Mesothelial cell of epicardium (in vitro differentiated cells): ENCODE measurements at regions not wholly inside any gene's neighbourhood (a gene's known extent, or its start where the extent isn't known, plus 50 kb on each side); places are given as distances from the start of the nearest gene placed in this dataset.

Experiments
- DNase-seq, 2 experiments: peaks; one replicate each; pipeline ENCODE4 v3.0.0; 2021; ENCODE audit warnings: low spot score in 2 of 2; ENCODE audit not compliant: unreplicated experiment in 2 of 2
- H3K27ac Mint-ChIP-seq: 2 replicates; pipeline ENCODE4 v1.8.0; 2021; ENCODE audit warnings: mixed read lengths
- H3K27me3 Mint-ChIP-seq: 2 replicates; pipeline ENCODE4 v1.8.0; 2021; ENCODE audit warnings: low read depth, mixed read lengths
- H3K36me3 Mint-ChIP-seq: 2 replicates; pipeline ENCODE4 v1.8.0; 2021; ENCODE audit warnings: mixed read lengths
- H3K4me1 Mint-ChIP-seq: 2 replicates; pipeline ENCODE4 v1.8.0; 2021; ENCODE audit warnings: mixed read lengths
- H3K4me3 Mint-ChIP-seq: 2 replicates; pipeline ENCODE4 v1.8.0; 2021; ENCODE audit warnings: mild to moderate bottlenecking, moderate library complexity, mixed read lengths
- H3K9me3 Mint-ChIP-seq: 2 replicates; pipeline ENCODE4 v1.8.0; 2021; ENCODE audit warnings: mixed read lengths
- CTCF ChIP-seq: fragments of 200-600 bp; sonication (generic); IDR thresholded peaks from one replicate; pipeline ENCODE4 v1.5.0; 2021; ENCODE audit warnings: antibody characterized with exemption; ENCODE audit not compliant: unreplicated experiment

GRCh38 chr20:41935259-41935791 lies 317.1 kb upstream of the CHD6 start:
- Mint-ChIP-seq H3K27me3 (peaks cover 9% of the 10 kb centered on the region), H3K4me1 (no peaks in the 10 kb centered on the region), H3K36me3 (no peaks in the 10 kb centered on the region)

GRCh38 chr20:41932431-41932830 lies 314.3 kb upstream of the CHD6 start:
- DNase-seq, result no peak

More at GRCh38 chr20:41935259-41935791, 317.1 kb upstream of the CHD6 start:
- no peak for DNase-seq
- H3K4me3 Mint-ChIP-seq, result no peak overlapping the region
- no peaks in the 10 kb centered on the region for H3K9me3 Mint-ChIP-seq
- TF ChIP-seq CTCF, result no peak
- H3K27ac Mint-ChIP-seq, result no peak overlapping the region

GRCh38 chr20:41927655-41928054 lies 309.5 kb upstream of the CHD6 start:
- TF ChIP-seq CTCF, result no peak
- no peak overlapping the region for H3K27ac Mint-ChIP-seq
- no peak overlapping the region for H3K4me3 Mint-ChIP-seq
- H3K9me3 Mint-ChIP-seq, result peaks cover 4% of the 10 kb centered on the region
- no peaks in the 10 kb centered on the region for H3K36me3 Mint-ChIP-seq
- no peak for DNase-seq
- peaks cover 26% of the 10 kb centered on the region for H3K27me3 Mint-ChIP-seq
- no peaks in the 10 kb centered on the region for H3K4me1 Mint-ChIP-seq

More at GRCh38 chr20:41932431-41932830, 314.3 kb upstream of the CHD6 start:
- H3K27ac Mint-ChIP-seq, result no peak overlapping the region
- peaks cover 12% of the 10 kb centered on the region for H3K27me3 Mint-ChIP-seq
- H3K9me3 Mint-ChIP-seq, result peaks cover 4% of the 10 kb centered on the region
- H3K4me1 Mint-ChIP-seq, result no peaks in the 10 kb centered on the region
- no peak overlapping the region for H3K4me3 Mint-ChIP-seq
- no peaks in the 10 kb centered on the region for H3K36me3 Mint-ChIP-seq
- no peak for TF ChIP-seq CTCF

DNA sequence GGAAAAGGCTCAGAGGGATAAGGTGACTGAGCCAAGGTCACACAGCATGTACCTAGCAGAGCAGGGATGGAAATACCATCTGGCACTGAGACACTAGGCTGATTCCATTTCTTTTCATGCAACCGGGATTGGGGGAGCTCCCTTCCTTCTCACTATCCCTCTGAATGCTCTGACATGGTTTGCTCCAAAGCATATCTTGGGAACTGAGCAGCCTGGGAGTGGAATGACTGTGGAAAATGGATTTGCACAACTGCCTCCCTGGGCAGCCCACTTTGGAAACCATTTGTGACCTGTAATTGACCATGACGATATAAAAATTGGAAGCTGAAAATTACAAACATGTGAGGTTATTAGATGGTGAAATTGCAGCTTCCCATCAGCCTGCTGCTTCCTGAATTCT lies 309.0 kb upstream of the CHD6 start:
- Mint-ChIP-seq H3K4me1 (no peaks in the 10 kb centered on the region), H3K36me3 (no peaks in the 10 kb centered on the region), H3K9me3 (peaks cover 4% of the 10 kb centered on the region)

DNA sequence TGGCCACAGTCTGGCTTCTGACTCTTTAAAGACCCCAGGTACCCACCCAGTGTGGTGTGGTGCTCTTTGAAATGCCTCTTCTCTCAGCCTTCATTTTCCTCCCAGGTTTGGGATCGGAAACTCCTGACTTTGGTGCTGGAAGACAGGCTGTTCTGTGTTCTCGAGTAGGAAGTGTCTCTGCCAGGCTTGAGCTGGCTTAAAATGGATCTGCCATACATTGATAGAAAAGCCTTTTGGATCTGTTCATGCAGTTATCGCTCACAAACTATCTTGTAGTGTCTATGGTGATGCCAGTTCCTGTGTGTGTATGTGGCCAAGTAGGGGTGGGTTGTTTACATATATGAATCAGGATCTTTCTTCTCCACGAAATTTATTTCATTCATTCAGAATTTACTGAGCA lies 307.3 kb upstream of the CHD6 start:
- no peak for DNase-seq
- Mint-ChIP-seq H3K4me3 (no peak overlapping the region), H3K9me3 (peaks cover 4% of the 10 kb centered on the region), H3K36me3 (no peaks in the 10 kb centered on the region), H3K4me1 (no peaks in the 10 kb centered on the region), H3K27ac (no peak overlapping the region), H3K27me3 (peaks cover 35% of the 10 kb centered on the region)
- no peak for TF ChIP-seq CTCF

More for the DNA sequence above, 309.0 kb upstream of the CHD6 start:
- no peak for DNase-seq
- Mint-ChIP-seq H3K27me3 (peaks cover 28% of the 10 kb centered on the region), H3K27ac (no peak overlapping the region), H3K4me3 (no peak overlapping the region)
- no peak for TF ChIP-seq CTCF

DNA sequence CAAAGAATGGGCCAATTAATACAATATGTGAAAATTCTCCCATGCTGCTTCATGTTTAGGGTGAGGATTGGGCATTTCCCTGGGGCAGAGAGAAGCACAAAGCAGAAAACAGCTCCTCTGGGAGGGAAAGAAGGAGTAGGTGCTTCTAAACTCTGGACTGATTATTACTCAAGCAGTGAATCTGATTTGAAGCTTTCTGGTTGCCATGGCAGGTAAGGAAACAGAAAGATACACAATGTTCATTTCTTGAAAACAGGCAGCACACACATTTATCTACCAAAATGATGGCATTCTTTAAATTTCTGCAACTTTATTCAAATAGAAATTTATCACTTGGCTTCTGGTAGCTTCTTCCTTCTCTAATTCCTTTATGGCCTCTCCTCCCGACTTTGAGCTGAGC lies 305.4 kb upstream of the CHD6 start:
- Mint-ChIP-seq H3K4me1 (no peaks in the 10 kb centered on the region), H3K27ac (no peak overlapping the region), H3K9me3 (no peaks in the 10 kb centered on the region), H3K27me3 (peaks cover 38% of the 10 kb centered on the region), H3K36me3 (no peaks in the 10 kb centered on the region), H3K4me3 (no peak overlapping the region)
- no peak for DNase-seq
- TF ChIP-seq CTCF, result no peak
